A673 (cell line): ENCODE measurements at regions not wholly inside any gene's neighbourhood (a gene's known extent, or its start where the extent isn't known, plus 50 kb on each side); places are given as distances from the start of the nearest gene placed in this dataset.

ENCODE experiments used
- EZH2 ChIP-seq: fragments of 200-600 bp; sonication (generic); IDR thresholded peaks from 2 replicates; pipeline ENCODE4 v1.6.1; 2017; ENCODE audit warnings: borderline replicate concordance, low read depth, mild to moderate bottlenecking, mixed read lengths, antibody characterized with exemption, low read length; ENCODE audit not compliant: poor library complexity, severe bottlenecking
- TF ChIP-seq, protein P1 (sequence below): fragments of 300-800, 200-600 bp; sonication (generic); conservative IDR thresholded peaks from 2 replicates; pipeline ENCODE4 v1.5.1; 2017; ENCODE audit warnings: low read depth, mild to moderate bottlenecking, antibody characterized with exemption, low read length, moderate library complexity, mixed read lengths

- TF ChIP-seq EZH2 = no peak
- TF ChIP-seq, protein P1, sequence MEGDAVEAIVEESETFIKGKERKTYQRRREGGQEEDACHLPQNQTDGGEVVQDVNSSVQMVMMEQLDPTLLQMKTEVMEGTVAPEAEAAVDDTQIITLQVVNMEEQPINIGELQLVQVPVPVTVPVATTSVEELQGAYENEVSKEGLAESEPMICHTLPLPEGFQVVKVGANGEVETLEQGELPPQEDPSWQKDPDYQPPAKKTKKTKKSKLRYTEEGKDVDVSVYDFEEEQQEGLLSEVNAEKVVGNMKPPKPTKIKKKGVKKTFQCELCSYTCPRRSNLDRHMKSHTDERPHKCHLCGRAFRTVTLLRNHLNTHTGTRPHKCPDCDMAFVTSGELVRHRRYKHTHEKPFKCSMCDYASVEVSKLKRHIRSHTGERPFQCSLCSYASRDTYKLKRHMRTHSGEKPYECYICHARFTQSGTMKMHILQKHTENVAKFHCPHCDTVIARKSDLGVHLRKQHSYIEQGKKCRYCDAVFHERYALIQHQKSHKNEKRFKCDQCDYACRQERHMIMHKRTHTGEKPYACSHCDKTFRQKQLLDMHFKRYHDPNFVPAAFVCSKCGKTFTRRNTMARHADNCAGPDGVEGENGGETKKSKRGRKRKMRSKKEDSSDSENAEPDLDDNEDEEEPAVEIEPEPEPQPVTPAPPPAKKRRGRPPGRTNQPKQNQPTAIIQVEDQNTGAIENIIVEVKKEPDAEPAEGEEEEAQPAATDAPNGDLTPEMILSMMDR = no peak
These were observed 131.4 kb upstream of the GSE1 start for GRCh38 chr16:85481738-85482137.
